CD14-positive monocyte (primary cell): ENCODE measurements at regions not wholly inside any gene's neighbourhood (a gene's known extent, or its start where the extent isn't known, plus 50 kb on each side); places are given as distances from the start of the nearest gene placed in this dataset.

Experiments
- DNase-seq, 3 donors: peaks; one replicate each; pipeline ENCODE4 v3.0.0-alpha.2; 2011 to 2022
- H2AFZ ChIP-seq: 2 replicates; pipeline ENCODE4 v1.6.0; 2012; ENCODE audit warnings: mild to moderate bottlenecking, low read depth, low read length, inconsistent platforms; ENCODE audit not compliant: insufficient read depth, poor library complexity, severe bottlenecking
- H3K27ac ChIP-seq, 2 donors: 1 replicate in 1 of 2; 2 replicates in 1 of 2; pipeline ENCODE4 v1.5.1; 2012 to 2013; ENCODE audit warnings: low read length in 2 of 2, control low read depth in 1 of 2, inconsistent platforms in 1 of 2, low read depth in 1 of 2, mild to moderate bottlenecking in 1 of 2
- H3K27me3 ChIP-seq, 2 donors: one replicate each; pipeline versions ENCODE4 v1.6.0 to v1.6.1; 2011 to 2013; ENCODE audit warnings: low read length in 2 of 2; ENCODE audit not compliant: control insufficient read depth in 2 of 2, insufficient read depth in 2 of 2
- H3K36me3 ChIP-seq, 2 donors: replicated peaks in 1 of 2; 1 replicate in 1 of 2; 2 replicates in 1 of 2; pipeline versions ENCODE4 v1.5.1 to v1.6.1; 2012 to 2013; ENCODE audit warnings: low read length in 2 of 2, control low read depth in 1 of 2, inconsistent platforms in 1 of 2, mild to moderate bottlenecking in 1 of 2; ENCODE audit not compliant: insufficient read depth in 2 of 2, control insufficient read depth in 1 of 2
- H3K4me1 ChIP-seq, 2 donors: 1 replicate in 1 of 2; 2 replicates in 1 of 2; pipeline versions ENCODE4 v1.5.1 to v1.6.1; 2012 to 2013; ENCODE audit warnings: low read length in 2 of 2, control low read depth in 1 of 2, inconsistent platforms in 1 of 2, mild to moderate bottlenecking in 1 of 2, moderate library complexity in 1 of 2; ENCODE audit not compliant: insufficient read depth in 2 of 2, control insufficient read depth in 1 of 2
- H3K4me2 ChIP-seq: replicated peaks from 2 replicates; pipeline ENCODE3; 2012; ENCODE audit warnings: low read length, moderate library complexity, mild to moderate bottlenecking; ENCODE audit not compliant: poor library complexity, severe bottlenecking; ENCODE audit errors: extremely low read depth
- H3K4me3 ChIP-seq, 3 experiments: fragments of 200-600 bp in 1 of 3; sonication (generic) in 1 of 3; replicated peaks in 1 of 3; 1 replicate in 2 of 3; 2 replicates in 1 of 3; pipeline ENCODE4 v1.5.1; 2011 to 2013; ENCODE audit warnings: low read length in 3 of 3, mild to moderate bottlenecking in 3 of 3, control low read depth in 2 of 3, low read depth in 2 of 3, inconsistent platforms in 1 of 3, moderate library complexity in 1 of 3
- H3K79me2 ChIP-seq: 2 replicates; pipeline ENCODE4 v1.6.0; 2012; ENCODE audit warnings: mild to moderate bottlenecking, control low read depth, inconsistent platforms, low read length, moderate library complexity; ENCODE audit not compliant: insufficient read depth
- H3K9ac ChIP-seq: 2 replicates; pipeline ENCODE4 v1.6.0; 2017; ENCODE audit warnings: low read length, mild to moderate bottlenecking; ENCODE audit not compliant: insufficient read depth, poor library complexity, severe bottlenecking
- H3K9me3 ChIP-seq, 2 donors: replicated peaks in 1 of 2; 1 replicate in 1 of 2; 2 replicates in 1 of 2; pipeline versions ENCODE4 v1.5.1 to v1.6.1; 2012 to 2013; ENCODE audit warnings: low read length in 2 of 2, control low read depth in 1 of 2; ENCODE audit not compliant: control insufficient read depth in 1 of 2, insufficient read depth in 1 of 2
- H4K20me1 ChIP-seq: 2 replicates; pipeline ENCODE4 v1.6.0; 2012; ENCODE audit warnings: mild to moderate bottlenecking, low read length, control low read depth, moderate library complexity; ENCODE audit not compliant: insufficient read depth
- H3K27ac Mint-ChIP-seq, 7 donors: one replicate each; pipeline ENCODE4 v1.8.0; 2020; ENCODE audit warnings: mild to moderate bottlenecking in 7 of 7, mixed read lengths in 7 of 7, moderate library complexity in 6 of 7, inconsistent platforms in 2 of 7
- H3K27me3 Mint-ChIP-seq, 3 donors: one replicate each; pipeline ENCODE4 v1.8.0; 2021 to 2022; ENCODE audit warnings: low read depth in 3 of 3, mild to moderate bottlenecking in 3 of 3, mixed read lengths in 3 of 3, moderate library complexity in 3 of 3, inconsistent platforms in 1 of 3
- H3K36me3 Mint-ChIP-seq, 2 donors: one replicate each; pipeline ENCODE4 v1.8.0; 2020; ENCODE audit warnings: mixed read lengths in 2 of 2, inconsistent platforms in 1 of 2, mild to moderate bottlenecking in 1 of 2
- H3K4me1 Mint-ChIP-seq: one replicate; pipeline ENCODE4 v1.8.0; 2020; ENCODE audit warnings: mild to moderate bottlenecking, mixed read lengths
- H3K4me3 Mint-ChIP-seq, 2 donors: one replicate each; pipeline ENCODE4 v1.8.0; 2020; ENCODE audit warnings: mild to moderate bottlenecking in 2 of 2, mixed read lengths in 2 of 2, moderate library complexity in 1 of 2
- H3K9me3 Mint-ChIP-seq, 7 donors: one replicate each; pipeline ENCODE4 v1.8.0; 2020 to 2022; ENCODE audit warnings: mixed read lengths in 7 of 7, mild to moderate bottlenecking in 6 of 7, moderate library complexity in 6 of 7, inconsistent platforms in 2 of 7
- CTCF ChIP-seq: fragments of 200-600 bp; IDR thresholded peaks from one replicate; pipeline ENCODE4 v1.8.0; 2022; ENCODE audit warnings: antibody characterized with exemption, mild to moderate bottlenecking
- WGBS: methylation state at CpG from one replicate; pipeline ENCODE4 v1.1.5; 2013; ENCODE audit warnings: missing lambda C conversion rate; ENCODE audit not compliant: insufficient coverage; 5-methylcytosine and 5-hydroxymethylcytosine counted together
- intact Hi-C, 2 donors: fragments of 100-400 bp; cut with micrococcal nuclease; formaldehyde crosslinking; loops; one replicate each; pipeline versions ENCODE4 v1.15.0 to v1.15.1; 2023

- 84% methylated on average over 5 of the region's 5 CpGs for WGBS
- Mint-ChIP-seq H3K27me3 (peaks cover 0 to 2% (median 0%) of the 10 kb centered on the region in 3 donors), H3K4me3 (no peak overlapping the region), H3K27ac (no peak overlapping the region), H3K9me3 (peaks cover 31 to 45% (median 40%) of the 10 kb centered on the region in 7 donors), H3K4me1 (peaks cover 9% of the 10 kb centered on the region), H3K36me3 (peaks cover 4 to 12% of the 10 kb centered on the region in 2 donors)
- Histone ChIP-seq H3K4me2 (no peak overlapping the region), H3K79me2 (no peaks in the 10 kb centered on the region), H3K4me3 (no peak overlapping the region), H4K20me1 (no peaks in the 10 kb centered on the region), H3K4me1 (peaks cover 7 to 8% of the 10 kb centered on the region in 2 donors), H3K27ac (no peak overlapping the region), H3K36me3 (no peaks in the 10 kb centered on the region), H2AFZ (no peak overlapping the region), H3K9ac (no peak overlapping the region), H3K9me3 (peaks cover 19 to 25% of the 10 kb centered on the region in 2 donors), H3K27me3 (no peaks in the 10 kb centered on the region)
- intact Hi-C loops: no loop called here
- TF ChIP-seq CTCF: no peak
- DNase-seq: no peak
Observed at GRCh38 chr13:80263745-80264513, 77.0 kb downstream of the SPRY2 start.

- no peak for DNase-seq
- H4K20me1 ChIP-seq: no peaks in the 10 kb centered on the region
- H3K4me3 ChIP-seq: no peak overlapping the region
- H2AFZ ChIP-seq: no peak overlapping the region
- 100% methylated on average over 3 of the region's 5 CpGs for WGBS
- Mint-ChIP-seq H3K9me3 (peaks cover 33 to 52% (median 49%) of the 10 kb centered on the region in 7 donors), H3K27ac (no peak overlapping the region), H3K27me3 (peaks cover 0 to 2% (median 0%) of the 10 kb centered on the region in 3 donors), H3K36me3 (peaks cover 4 to 12% of the 10 kb centered on the region in 2 donors), H3K4me1 (peaks cover 9% of the 10 kb centered on the region), H3K4me3 (no peak overlapping the region)
- H3K9ac ChIP-seq: no peak overlapping the region
- no peaks in the 10 kb centered on the region for H3K27me3 ChIP-seq
- no peaks in the 10 kb centered on the region for H3K36me3 ChIP-seq
- H3K79me2 ChIP-seq: no peaks in the 10 kb centered on the region
- peaks cover 7 to 8% of the 10 kb centered on the region in 2 donors for H3K4me1 ChIP-seq
- no peak for TF ChIP-seq CTCF
- H3K4me2 ChIP-seq: no peak overlapping the region
- no peak overlapping the region for H3K27ac ChIP-seq
- H3K9me3 ChIP-seq: peaks cover 19 to 33% of the 10 kb centered on the region in 2 donors
- intact Hi-C loops: no loop called here
Observed at GRCh38 chr13:80262051-80262695, 78.8 kb downstream of the SPRY2 start.
